Transverse colon (tissue), 4 donors: ENCODE measurements at regions not wholly inside any gene's neighbourhood (a gene's known extent, or its start where the extent isn't known, plus 50 kb on each side); places are given as distances from the start of the nearest gene placed in this dataset.

ENCODE experiments used
- DNase-seq: peaks from one replicate; pipeline ENCODE4 v3.0.0-alpha.2; 2019
- H3K27ac ChIP-seq, 4 donors: fragments of 200-600 bp; sonication (generic); 2 replicates each; pipeline ENCODE4 v1.5.1; 2016 to 2018; ENCODE audit warnings: inconsistent platforms in 4 of 4
- H3K27me3 ChIP-seq: fragments of 200-600 bp; sonication (generic); 2 replicates; pipeline ENCODE4 v1.5.1; 2017; ENCODE audit warnings: inconsistent platforms
- H3K36me3 ChIP-seq, 4 donors: fragments of 200-600 bp; sonication (generic); 2 replicates each; pipeline ENCODE4 v1.5.1; 2017 to 2019; ENCODE audit warnings: inconsistent platforms in 4 of 4
- H3K4me1 ChIP-seq, 4 donors: fragments of 200-600 bp; sonication (generic); 2 replicates each; pipeline ENCODE4 v1.5.1; 2017 to 2020; ENCODE audit warnings: inconsistent platforms in 4 of 4
- H3K4me3 ChIP-seq, 4 donors: fragments of 200-600 bp; sonication (generic); 1 replicate in 1 of 4; 2 replicates in 3 of 4; pipeline versions ENCODE4 v1.5.1 to v1.6.1; 2017 to 2019; ENCODE audit warnings: inconsistent platforms in 4 of 4
- H3K9me3 ChIP-seq, 2 donors: fragments of 200-600 bp; sonication (generic); 2 replicates each; pipeline ENCODE4 v1.5.1; 2017 to 2019; ENCODE audit warnings: inconsistent platforms in 2 of 2
- CTCF ChIP-seq, 5 experiments: fragments of 200-600 bp in 3 of 5; fragments of 450-650 bp in 2 of 5; sonication (generic) in 3 of 5; IDR thresholded peaks; 1 replicate in 2 of 5; 2 replicates in 3 of 5; pipeline ENCODE4 v1.5.1; 2016 to 2017; ENCODE audit warnings: antibody characterized with exemption in 5 of 5, inconsistent platforms in 3 of 5, mild to moderate bottlenecking in 2 of 5, moderate library complexity in 1 of 5
- EP300 ChIP-seq: sonication (generic); formaldehyde crosslinking; IDR thresholded peaks from one replicate; pipeline ENCODE4 v1.6.1; 2017; ENCODE audit warnings: antibody characterized with exemption, low read depth
- POLR2A ChIP-seq: fragments of 450-650 bp; IDR thresholded peaks from one replicate; pipeline ENCODE4 v1.6.1; 2016; ENCODE audit warnings: antibody characterized with exemption, mild to moderate bottlenecking, moderate library complexity
- POLR2AphosphoS5 ChIP-seq, 3 donors: sonication (generic); formaldehyde crosslinking; IDR thresholded peaks; one replicate each; pipeline ENCODE4 v1.6.1; 2016; ENCODE audit warnings: antibody characterized with exemption in 3 of 3
- WGBS, 2 donors: methylation state at CpG; one replicate each; pipeline ENCODE4 v1.1.5; 2018; ENCODE audit warnings: low coverage in 1 of 2; 5-methylcytosine and 5-hydroxymethylcytosine counted together
- in situ Hi-C, 4 donors: fragments of 200-750 bp; cut with MboI; loops; one replicate each; pipeline versions ENCODE4 v1.15.0 to v1.15.1; 2017; ENCODE audit warnings: low sequenced_read_pairs in 3 of 4, low pct_ligation_motif_present in 1 of 4, low pct_unique_long_range_greater_than_20kb in 1 of 4
- intact Hi-C: fragments of 100-400 bp; cut with DNase I; formaldehyde crosslinking; loops from one replicate; pipeline ENCODE4 v1.15.1; 2023; ENCODE audit warnings: low total_unique reads

GRCh38 chr3:5517921-5518320 lies 330.4 kb downstream of the EDEM1 start:
- Histone ChIP-seq H3K36me3 (no peaks in the 10 kb centered on the region), H3K27ac (no peak overlapping the region), H3K4me1 (no peaks in the 10 kb centered on the region), H3K9me3 (no peaks in the 10 kb centered on the region), H3K27me3 (no peaks in the 10 kb centered on the region), H3K4me3 (no peak overlapping the region)
- no peak for DNase-seq
- TF ChIP-seq CTCF (IDR thresholded peaks at IDR 0.05) (no peak), POLR2AphosphoS5 (IDR thresholded peaks at IDR 0.05) (no peak), POLR2A (no peak), EP300 (no peak)
- WGBS, 2 donors: 79 to 95% methylated on average over 4 of the region's 4 CpGs
- intact Hi-C loops: no loop called here
- in situ Hi-C loops: no loop called here

GRCh38 chr3:5520237-5520636 lies 332.7 kb downstream of the EDEM1 start:
- H3K27me3 ChIP-seq: no peaks in the 10 kb centered on the region
- TF ChIP-seq POLR2AphosphoS5 (IDR thresholded peaks at IDR 0.05) (no peak), POLR2A (no peak), EP300 (no peak), CTCF (IDR thresholded peaks at IDR 0.05) (no peak)
- H3K27ac ChIP-seq: no peak overlapping the region
- H3K9me3 ChIP-seq: no peaks in the 10 kb centered on the region
- H3K4me1 ChIP-seq: no peaks in the 10 kb centered on the region
- H3K4me3 ChIP-seq: no peak overlapping the region
- intact Hi-C loops (no loop called here), in situ Hi-C loops (no loop called here)
- no peaks in the 10 kb centered on the region for H3K36me3 ChIP-seq
- DNase-seq: no peak
- 80 to 86% methylated on average over 3 to 5 of the region's 5 CpGs for WGBS, 2 donors

DNA sequence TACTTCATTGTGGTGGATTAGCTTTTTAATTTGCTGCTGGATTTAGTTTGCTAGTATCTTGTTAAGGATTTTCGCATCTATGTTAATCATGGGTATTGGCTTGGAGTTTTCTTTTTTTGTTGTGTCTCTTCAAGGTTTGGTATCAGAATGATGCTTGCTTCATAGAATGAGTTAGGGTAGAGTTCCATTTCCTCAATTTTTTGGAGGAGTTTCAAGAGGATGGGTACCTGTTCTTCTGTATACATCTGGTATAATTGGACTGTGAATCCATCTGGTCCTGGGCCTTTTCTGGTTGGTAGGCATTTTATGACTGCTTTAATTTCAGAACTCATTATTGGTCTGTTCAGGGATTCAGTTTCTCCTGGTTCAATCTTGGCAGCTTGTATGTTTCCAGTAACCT lies 335.6 kb downstream of the EDEM1 start:
- in situ Hi-C loops: no loop called here
- TF ChIP-seq EP300 (no peak), CTCF (IDR thresholded peaks at IDR 0.05) (no peak), POLR2A (no peak), POLR2AphosphoS5 (IDR thresholded peaks at IDR 0.05) (no peak)
- DNase-seq: no peak
- no peaks in the 10 kb centered on the region for H3K36me3 ChIP-seq
- WGBS, 2 donors: 88 to 100% methylated on average over 1 of the region's 1 CpG
- H3K9me3 ChIP-seq: no peaks in the 10 kb centered on the region
- intact Hi-C loops: no loop called here
- no peaks in the 10 kb centered on the region for H3K27me3 ChIP-seq
- no peak overlapping the region for H3K27ac ChIP-seq
- no peaks in the 10 kb centered on the region for H3K4me1 ChIP-seq
- H3K4me3 ChIP-seq: no peak overlapping the region

DNA sequence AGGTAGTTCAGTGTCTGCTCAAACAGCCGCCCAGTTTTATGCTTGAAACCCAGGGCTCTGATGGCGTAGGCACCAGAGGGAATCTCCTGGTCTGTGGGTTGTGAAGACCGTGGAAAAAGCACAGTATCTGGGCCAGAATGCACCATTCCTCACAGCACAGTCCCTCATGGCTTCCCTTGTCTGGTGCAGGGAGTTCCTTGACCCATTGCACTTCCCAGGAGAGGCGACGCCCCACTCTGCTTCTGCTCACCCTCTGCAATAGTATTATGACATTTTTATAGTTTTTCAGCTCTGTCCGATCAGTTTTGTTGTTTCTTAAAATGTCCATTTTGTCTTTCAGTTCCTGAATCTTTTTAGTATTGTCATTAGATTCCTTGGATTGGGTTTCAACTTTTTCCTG lies 343.5 kb downstream of the EDEM1 start:
- in situ Hi-C loops: no loop called here

More for the DNA sequence above, 343.5 kb downstream of the EDEM1 start:
- no peak overlapping the region for H3K27ac ChIP-seq
- H3K4me3 ChIP-seq: no peak overlapping the region
- H3K36me3 ChIP-seq: no peaks in the 10 kb centered on the region
- no peaks in the 10 kb centered on the region for H3K27me3 ChIP-seq
- TF ChIP-seq POLR2AphosphoS5 (IDR thresholded peaks at IDR 0.05) (no peak), EP300 (no peak), POLR2A (no peak), CTCF (IDR thresholded peaks at IDR 0.05) (no peak)
- intact Hi-C loops: no loop called here
- DNase-seq: no peak
- 46 to 79% methylated on average over 5 to 6 of the region's 6 CpGs for WGBS, 2 donors
- H3K4me1 ChIP-seq: no peaks in the 10 kb centered on the region
- no peaks in the 10 kb centered on the region for H3K9me3 ChIP-seq
